ENCODE measurements at regions not wholly inside any gene's neighbourhood (a gene's known extent, or its start where the extent isn't known, plus 50 kb on each side); places are given as distances from the start of the nearest gene placed in this dataset.

- TF ChIP-seq CTCF (IDR thresholded peaks at IDR 0.05) = no peak
- TF ChIP-seq POLR2A (IDR thresholded peaks at IDR 0.05) = no peak
- no peak for TF ChIP-seq POLR2AphosphoS5 (IDR thresholded peaks at IDR 0.05; ENCODE audit: insufficient read depth in 1 of 2, low read depth in 1 of 2)
Measured at GRCh38 chrX:46278572-46278971, 266.6 kb downstream of the ZNF674 start.
